Endodermal cell (in vitro differentiated cells): ENCODE measurements at regions not wholly inside any gene's neighbourhood (a gene's known extent, or its start where the extent isn't known, plus 50 kb on each side); places are given as distances from the start of the nearest gene placed in this dataset.

Source experiments
- DNase-seq: peaks from one replicate; pipeline ENCODE4 v3.0.0-alpha.2; 2017
- H3K27ac ChIP-seq: 2 replicates; pipeline ENCODE4 v1.5.1; 2013; ENCODE audit warnings: mild to moderate bottlenecking, low read depth, low read length, moderate library complexity
- H3K27me3 ChIP-seq: 2 replicates; pipeline ENCODE4 v1.6.1; 2013; ENCODE audit warnings: mild to moderate bottlenecking, low read length, moderate library complexity; ENCODE audit not compliant: insufficient read depth, control insufficient read depth, poor library complexity, severe bottlenecking
- H3K36me3 ChIP-seq: 2 replicates; pipeline ENCODE4 v1.7.0; 2013; ENCODE audit warnings: mild to moderate bottlenecking, low read length, moderate library complexity; ENCODE audit not compliant: control insufficient read depth, insufficient read depth
- H3K4me1 ChIP-seq: one replicate; pipeline ENCODE4 v1.7.0; 2013; ENCODE audit warnings: low read length; ENCODE audit not compliant: control insufficient read depth, insufficient read depth
- H3K4me3 ChIP-seq: 2 replicates; pipeline ENCODE4 v1.5.1; 2013; ENCODE audit warnings: mild to moderate bottlenecking, low read length, moderate library complexity
- H3K9ac ChIP-seq: 2 replicates; pipeline ENCODE4 v1.6.1; 2013; ENCODE audit warnings: mild to moderate bottlenecking, low read length, moderate library complexity; ENCODE audit not compliant: poor library complexity, severe bottlenecking; ENCODE audit errors: extremely low read depth
- H3K9me3 ChIP-seq: 2 replicates; pipeline ENCODE4 v1.6.1; 2013; ENCODE audit warnings: mild to moderate bottlenecking, low read length, moderate library complexity; ENCODE audit not compliant: control insufficient read depth
- H3K27ac Mint-ChIP-seq: 2 replicates; pipeline ENCODE4 v1.8.0; 2020; ENCODE audit warnings: mixed read lengths
- H3K27me3 Mint-ChIP-seq: 2 replicates; pipeline ENCODE4 v1.8.0; 2021; ENCODE audit warnings: mild to moderate bottlenecking, mixed read lengths; ENCODE audit not compliant: insufficient read depth
- H3K36me3 Mint-ChIP-seq: 2 replicates; pipeline ENCODE4 v1.8.0; 2020; ENCODE audit warnings: low read depth, mixed read lengths
- H3K4me1 Mint-ChIP-seq: 2 replicates; pipeline ENCODE4 v1.8.0; 2020; ENCODE audit warnings: mixed read lengths
- H3K4me3 Mint-ChIP-seq: 2 replicates; pipeline ENCODE4 v1.8.0; 2020; ENCODE audit warnings: mild to moderate bottlenecking, moderate library complexity, mixed read lengths
- H3K9me3 Mint-ChIP-seq: 2 replicates; pipeline ENCODE4 v1.8.0; 2020; ENCODE audit warnings: mild to moderate bottlenecking, mixed read lengths
- CTCF ChIP-seq: fragments of 200-600 bp; sonication (generic); conservative IDR thresholded peaks from 2 replicates; pipeline ENCODE4 v1.5.0; 2021; ENCODE audit warnings: antibody characterized with exemption, mild to moderate bottlenecking
- WGBS, 2 experiments: methylation state at CpG; one replicate each; pipeline versions ENCODE4 v1.1.5 to v1.1.7; 2013; ENCODE audit warnings: missing lambda C conversion rate in 2 of 2, mixed read lengths in 1 of 2; ENCODE audit not compliant: insufficient coverage in 1 of 2, insufficient read length in 1 of 2; 5-methylcytosine and 5-hydroxymethylcytosine counted together

GRCh38 chr3:83131236-83131635 is 1369.8 kb upstream of the GBE1 start:
- Mint-ChIP-seq H3K4me3 (no peak overlapping the region), H3K4me1 (no peaks in the 10 kb centered on the region), H3K27me3 (no peaks in the 10 kb centered on the region), H3K27ac (no peak overlapping the region), H3K9me3 (no peaks in the 10 kb centered on the region), H3K36me3 (no peaks in the 10 kb centered on the region)
- no peak for DNase-seq
- Histone ChIP-seq H3K4me1 (no peaks in the 10 kb centered on the region), H3K4me3 (no peak overlapping the region), H3K27me3 (no peaks in the 10 kb centered on the region), H3K9ac (no peak overlapping the region), H3K27ac (no peak overlapping the region), H3K36me3 (no peaks in the 10 kb centered on the region), H3K9me3 (no peaks in the 10 kb centered on the region)
- 80 to 91% methylated on average over 1 to 5 of the region's 5 CpGs for WGBS, 2 experiments
- TF ChIP-seq CTCF, result no peak

GRCh38 chr3:83122774-83123350 is 1361.4 kb upstream of the GBE1 start:
- 94 to 100% methylated on average over 2 of the region's 2 CpGs for WGBS, 2 experiments
- no peaks in the 10 kb centered on the region for H3K9me3 Mint-ChIP-seq

GRCh38 chr3:83093222-83093572 is 1331.8 kb upstream of the GBE1 start:
- no peaks in the 10 kb centered on the region for H3K4me1 ChIP-seq
- DNase-seq, result no peak
- H3K27ac Mint-ChIP-seq, result no peak overlapping the region
- no peaks in the 10 kb centered on the region for H3K9me3 Mint-ChIP-seq
- TF ChIP-seq CTCF, result no peak
- no peaks in the 10 kb centered on the region for H3K36me3 ChIP-seq
- no peaks in the 10 kb centered on the region for H3K27me3 ChIP-seq
- H3K27ac ChIP-seq, result no peak overlapping the region
- no peak overlapping the region for H3K9ac ChIP-seq
- H3K4me3 ChIP-seq, result no peak overlapping the region
- no peaks in the 10 kb centered on the region for H3K4me1 Mint-ChIP-seq
- H3K36me3 Mint-ChIP-seq, result no peaks in the 10 kb centered on the region
- WGBS, 2 experiments, result 88 to 100% methylated on average over 1 to 4 of the region's 4 CpGs
- no peak overlapping the region for H3K4me3 Mint-ChIP-seq
- no peaks in the 10 kb centered on the region for H3K27me3 Mint-ChIP-seq
- no peaks in the 10 kb centered on the region for H3K9me3 ChIP-seq

More at GRCh38 chr3:83122774-83123350, 1361.4 kb upstream of the GBE1 start:
- H3K27ac ChIP-seq, result no peak overlapping the region
- H3K4me1 ChIP-seq, result no peaks in the 10 kb centered on the region
- no peaks in the 10 kb centered on the region for H3K36me3 ChIP-seq
- H3K27ac Mint-ChIP-seq, result no peak overlapping the region
- TF ChIP-seq CTCF, result no peak
- no peak overlapping the region for H3K9ac ChIP-seq
- H3K9me3 ChIP-seq, result no peaks in the 10 kb centered on the region
- H3K4me3 ChIP-seq, result no peak overlapping the region
- H3K27me3 Mint-ChIP-seq, result no peaks in the 10 kb centered on the region
- no peaks in the 10 kb centered on the region for H3K4me1 Mint-ChIP-seq
- DNase-seq, result no peak
- no peaks in the 10 kb centered on the region for H3K36me3 Mint-ChIP-seq
- H3K4me3 Mint-ChIP-seq, result no peak overlapping the region
- H3K27me3 ChIP-seq, result no peaks in the 10 kb centered on the region
